ENCODE measurements at regions not wholly inside any gene's neighbourhood (a gene's known extent, or its start where the extent isn't known, plus 50 kb on each side); places are given as distances from the start of the nearest gene placed in this dataset.

GRCh38 chr14:61139006-61139599 is 142.0 kb downstream of the TMEM30B start (continued):
- no peak for TF ChIP-seq REST (IDR thresholded peaks at IDR 0.05; ENCODE audit: unreplicated experiment)

GRCh38 chr14:61132894-61133293 is 148.2 kb downstream of the TMEM30B start:
- peaks cover 33% of the 10 kb centered on the region for H3K9me3 Mint-ChIP-seq
- Histone ChIP-seq H3K27ac (ENCODE audit: low read depth) (no peak overlapping the region), H3K4me2 (no peak overlapping the region), H4K20me1 (replicated peaks; ENCODE audit: insufficient read depth) (no peaks in the 10 kb centered on the region), H2AFZ (peak overlapping the region; percentile 84), H3K4me3 (no peak overlapping the region), H3K27me3 (ENCODE audit: insufficient read depth) (no peaks in the 10 kb centered on the region), H3K36me3 (ENCODE audit: insufficient read depth) (no peaks in the 10 kb centered on the region), H3F3A (replicated peaks; ENCODE audit: low read depth) (no peaks in the 10 kb centered on the region), H3K4me1 (ENCODE audit: insufficient read depth) (peaks cover 11% of the 10 kb centered on the region; the same call in 1 of the 2 replicates), H3K9me2 (ENCODE audit: insufficient read depth) (0 out of 2 replicates have a peak, but pooled peaks cover under 1% of the 10 kb centered on the region), H3K79me2 (replicated peaks; ENCODE audit: insufficient read depth) (no peaks in the 10 kb centered on the region)
- TF ChIP-seq JUNB (IDR thresholded peaks at IDR 0.05; ENCODE audit: unreplicated experiment) (no peak), CREB1 (CRISPR knock-in tag; IDR thresholded peaks at IDR 0.05; ENCODE audit: low read depth) (no peak), EZH2 (IDR thresholded peaks at IDR 0.05; ENCODE audit: low read depth, unreplicated experiment) (no peak), ETS1 (IDR thresholded peaks at IDR 0.05) (no peak), NANOG (IDR thresholded peaks at IDR 0.05; ENCODE audit: borderline replicate concordance) (no peak), EZH2phosphoT487 (IDR thresholded peaks at IDR 0.05; ENCODE audit: unreplicated experiment) (no peak), POLR2AphosphoS5 (IDR thresholded peaks at IDR 0.05; ENCODE audit: low read depth) (no peak), STAT1 (IDR thresholded peaks at IDR 0.05; ENCODE audit: unreplicated experiment) (no peak), REST (IDR thresholded peaks at IDR 0.05; ENCODE audit: unreplicated experiment) (no peak), ZNF114 (CRISPR knock-in tag; IDR thresholded peaks at IDR 0.05) (no peak), CTCF (conservative IDR thresholded peaks at IDR 0.05; ENCODE audit: low read depth in 2 of 2) (no peak), ZNF331 (CRISPR knock-in tag; IDR thresholded peaks at IDR 0.05; ENCODE audit: low read depth) (no peak)
- ATAC-seq (no peak), DNase-seq (ENCODE audit: low spot score) (no peak)
- no peak overlapping the region for H3K27ac Mint-ChIP-seq
- H3K4me1 Mint-ChIP-seq = peaks cover 12% of the 10 kb centered on the region
- peaks cover 8% of the 10 kb centered on the region for H3K27me3 Mint-ChIP-seq (ENCODE audit: insufficient read depth, low read depth, poor library complexity)
- H3K4me3 Mint-ChIP-seq = no peak overlapping the region
- peaks cover 31% of the 10 kb centered on the region for H3K36me3 Mint-ChIP-seq (ENCODE audit: low read depth)

All from GM23338 (cell line).